H1 (cell line): ENCODE measurements at regions not wholly inside any gene's neighbourhood (a gene's known extent, or its start where the extent isn't known, plus 50 kb on each side); places are given as distances from the start of the nearest gene placed in this dataset.

ENCODE experiments used
- CTCF ChIA-PET: fragments of 300-600 bp; sonication (Branson Sonifier 250); formaldehyde crosslinking; loops from one replicate; lab custom pipeline; 2021; ENCODE audit not compliant: partially characterized antibody; lab: Charles Lee
- POLR2A ChIA-PET: fragments of 300-600 bp; sonication (Branson Sonifier 250); formaldehyde crosslinking; loops from one replicate; lab custom pipeline; 2021; ENCODE audit warnings: inconsistent platforms; ENCODE audit not compliant: partially characterized antibody; lab: Charles Lee
- DNase-seq, 2 experiments: peaks; one replicate each; pipeline versions ENCODE4 v3.0.0 to v3.0.0-alpha.2; 2010 to 2022; ENCODE audit warnings: low spot score in 2 of 2, low read depth in 1 of 2, mixed read lengths in 1 of 2
- FAIRE-seq: peaks from 2 replicates; lab custom pipeline; 2011; peaks lifted over from hg19 to GRCh38; lab: Jason Lieb, UNC
- H2AFZ ChIP-seq: 2 replicates; pipeline ENCODE4 v1.8.1; 2012; ENCODE audit warnings: low read length, inconsistent platforms
- H2AK5ac ChIP-seq: 2 replicates; pipeline ENCODE4 v1.6.1; 2013; ENCODE audit warnings: low read depth, low read length
- H2BK120ac ChIP-seq: replicated peaks from 2 replicates; pipeline ENCODE3; 2013; ENCODE audit warnings: low read depth, low read length, inconsistent platforms
- H2BK12ac ChIP-seq: 2 replicates; pipeline ENCODE4 v1.6.1; 2013; ENCODE audit warnings: low read depth, low read length
- H2BK15ac ChIP-seq: 2 replicates; pipeline ENCODE4 v1.6.1; 2013; ENCODE audit warnings: low read length
- H2BK20ac ChIP-seq: 2 replicates; pipeline ENCODE4 v1.6.1; 2013; ENCODE audit warnings: low read length
- H2BK5ac ChIP-seq: 2 replicates; pipeline ENCODE4 v1.6.1; 2013; ENCODE audit warnings: low read depth, low read length
- H3K14ac ChIP-seq: 2 replicates; pipeline ENCODE4 v1.6.1; 2013; ENCODE audit warnings: inconsistent platforms; ENCODE audit not compliant: insufficient read length
- H3K18ac ChIP-seq: 2 replicates; pipeline ENCODE4 v1.6.1; 2013; ENCODE audit warnings: low read length; ENCODE audit errors: extremely low read depth
- H3K23ac ChIP-seq: 2 replicates; pipeline ENCODE4 v1.6.1; 2013; ENCODE audit warnings: inconsistent platforms; ENCODE audit not compliant: insufficient read length
- H3K23me2 ChIP-seq: 2 replicates; pipeline ENCODE4 v1.6.1; 2013; ENCODE audit warnings: low read depth, low read length
- H3K27ac ChIP-seq: 2 replicates; pipeline ENCODE4 v1.6.1; 2011; ENCODE audit warnings: low read depth, low read length, inconsistent platforms
- H3K27me3 ChIP-seq, 4 experiments: replicated peaks in 1 of 4; 1 replicate in 1 of 4; 2 replicates in 3 of 4; pipeline versions ENCODE4 v1.6.1 to v1.8.1; 2011 to 2013; ENCODE audit warnings: low read length in 3 of 4, mild to moderate bottlenecking in 3 of 4, inconsistent platforms in 2 of 4, mixed read lengths in 2 of 4, moderate library complexity in 1 of 4; ENCODE audit not compliant: control insufficient read depth in 3 of 4, insufficient read depth in 3 of 4; ENCODE audit errors: extremely low read depth in 1 of 4
- H3K36me3 ChIP-seq, 4 experiments: 2 replicates each; pipeline versions ENCODE4 v1.6.1 to v1.8.1; 2011 to 2013; ENCODE audit warnings: mild to moderate bottlenecking in 4 of 4, low read length in 3 of 4, moderate library complexity in 2 of 4, control low read depth in 1 of 4, inconsistent platforms in 1 of 4; ENCODE audit not compliant: insufficient read depth in 4 of 4, control insufficient read depth in 2 of 4
- H3K4ac ChIP-seq: replicated peaks from 2 replicates; pipeline ENCODE3; 2013; ENCODE audit warnings: low read length, low read depth, mixed read lengths, inconsistent platforms; ENCODE audit not compliant: insufficient read length
- H3K4me1 ChIP-seq, 4 experiments: replicated peaks in 1 of 4; 1 replicate in 1 of 4; 2 replicates in 3 of 4; pipeline versions ENCODE4 v1.6.1 to v1.8.1; 2011 to 2013; ENCODE audit warnings: low read length in 3 of 4, inconsistent platforms in 2 of 4, mixed read lengths in 1 of 4; ENCODE audit not compliant: insufficient read depth in 4 of 4, control insufficient read depth in 3 of 4
- H3K4me2 ChIP-seq, 2 experiments: 2 replicates each; pipeline versions ENCODE4 v1.6.1 to v1.8.1; 2011 to 2013; ENCODE audit warnings: low read depth in 2 of 2, low read length in 2 of 2, control low read depth in 1 of 2, inconsistent platforms in 1 of 2, mild to moderate bottlenecking in 1 of 2; ENCODE audit not compliant: insufficient read depth in 1 of 2
- H3K4me3 ChIP-seq, 4 experiments: fragments of 200-600, 300-600 bp in 1 of 4; sonication (generic), shearing (Covaris generic), sonication (Bioruptor Twin) in 1 of 4; 2 replicates each; pipeline versions ENCODE4 v1.5.1 to v1.8.1; 2011 to 2016; ENCODE audit warnings: low read length in 4 of 4, low read depth in 3 of 4, control low read depth in 2 of 4, inconsistent platforms in 2 of 4, mild to moderate bottlenecking in 2 of 4, mixed read lengths in 1 of 4, moderate library complexity in 1 of 4; ENCODE audit not compliant: insufficient read depth in 2 of 4; ENCODE audit errors: extremely low read depth in 1 of 4
- H3K56ac ChIP-seq: replicated peaks from 2 replicates; pipeline ENCODE3; 2013; ENCODE audit warnings: low read depth, mild to moderate bottlenecking, mixed read lengths, low read length, inconsistent platforms; ENCODE audit not compliant: insufficient read length
- H3K79me1 ChIP-seq: 2 replicates; pipeline ENCODE4 v1.6.1; 2013; ENCODE audit warnings: low read depth, low read length, control low read depth
- H3K79me2 ChIP-seq, 2 experiments: 2 replicates each; pipeline versions ENCODE4 v1.6.1 to v1.8.1; 2012 to 2013; ENCODE audit warnings: low read length in 2 of 2, mild to moderate bottlenecking in 2 of 2, inconsistent platforms in 1 of 2; ENCODE audit not compliant: insufficient read depth in 2 of 2, control insufficient read depth in 1 of 2
- H3K9ac ChIP-seq, 4 experiments: replicated peaks in 1 of 4; 1 replicate in 1 of 4; 2 replicates in 3 of 4; pipeline versions ENCODE4 v1.6.1 to v1.8.1; 2011 to 2013; ENCODE audit warnings: low read depth in 3 of 4, low read length in 3 of 4, control low read depth in 2 of 4, mild to moderate bottlenecking in 2 of 4, moderate library complexity in 2 of 4, inconsistent platforms in 1 of 4; ENCODE audit errors: extremely low read depth in 1 of 4
- H3K9me3 ChIP-seq, 2 experiments: 2 replicates each; pipeline versions ENCODE4 v1.6.1 to v1.8.1; 2012 to 2013; ENCODE audit warnings: mild to moderate bottlenecking in 2 of 2, moderate library complexity in 2 of 2, control low read depth in 1 of 2, inconsistent platforms in 1 of 2, low read depth in 1 of 2, low read length in 1 of 2, mixed read lengths in 1 of 2; ENCODE audit not compliant: insufficient read depth in 2 of 2
- H4K20me1 ChIP-seq, 2 experiments: replicated peaks in 1 of 2; 2 replicates each; pipeline versions ENCODE3 to v1.8.1; 2011 to 2013; ENCODE audit warnings: inconsistent platforms in 2 of 2, low read length in 2 of 2, mild to moderate bottlenecking in 1 of 2; ENCODE audit not compliant: insufficient read depth in 2 of 2, control insufficient read depth in 1 of 2
- H4K5ac ChIP-seq: 2 replicates; pipeline ENCODE4 v1.6.1; 2013; ENCODE audit warnings: low read length, low read depth, mixed read lengths, inconsistent platforms; ENCODE audit not compliant: insufficient read length
- H4K8ac ChIP-seq: 2 replicates; pipeline ENCODE4 v1.8.0; 2013; ENCODE audit warnings: mild to moderate bottlenecking, moderate library complexity, low read length, inconsistent platforms; ENCODE audit not compliant: insufficient read depth; ENCODE audit errors: extremely low read depth
- H4K91ac ChIP-seq: replicated peaks from 2 replicates; pipeline ENCODE3; 2013; ENCODE audit warnings: low read length, mixed read lengths, inconsistent platforms; ENCODE audit not compliant: insufficient read length
- CBX5 ChIP-seq: fragments of 300-800, 300-1000 bp; sonication (generic); IDR thresholded peaks from 2 replicates; pipeline ENCODE4 v1.7.1; 2016; ENCODE audit warnings: antibody characterized with exemption, low read length, low read depth
- CTBP2 ChIP-seq: IDR thresholded peaks from 2 replicates; pipeline ENCODE4 v1.7.0; 2011; ENCODE audit warnings: borderline replicate concordance, mild to moderate bottlenecking, moderate library complexity, mixed read lengths, low read length; ENCODE audit not compliant: insufficient read depth, insufficient read length
- EGR1 ChIP-seq: IDR thresholded peaks from 2 replicates; pipeline ENCODE4 v1.6.1; 2011; ENCODE audit warnings: low read depth, low read length, borderline replicate concordance
- EZH2 ChIP-seq: fragments of 200-600 bp; sonication (generic); IDR thresholded peaks from 2 replicates; pipeline ENCODE4 v1.7.1; 2012; ENCODE audit warnings: low read depth, mild to moderate bottlenecking, moderate library complexity, low read length, inconsistent platforms; ENCODE audit not compliant: severe bottlenecking
- HDAC2 ChIP-seq, 2 experiments: fragments of 300-600 bp in 1 of 2; sonication (generic) in 1 of 2; IDR thresholded peaks; 2 replicates each; pipeline ENCODE4 v1.6.1; 2011 to 2012; ENCODE audit warnings: low read depth in 2 of 2, low read length in 2 of 2, mild to moderate bottlenecking in 2 of 2, moderate library complexity in 2 of 2, borderline replicate concordance in 1 of 2, inconsistent platforms in 1 of 2
- HDAC6 ChIP-seq: IDR thresholded peaks from one replicate; pipeline ENCODE4 v1.7.1; 2012; ENCODE audit warnings: low read depth, mild to moderate bottlenecking, inconsistent platforms, low read length, moderate library complexity
- MAFK ChIP-seq: IDR thresholded peaks from 2 replicates; pipeline ENCODE4 v1.6.1; 2012; ENCODE audit warnings: low read depth, mild to moderate bottlenecking, improper control_type of control experiment, low read length
- NANOG ChIP-seq: IDR thresholded peaks from 2 replicates; pipeline ENCODE4 v1.6.1; 2011; ENCODE audit warnings: low read length, low read depth, mild to moderate bottlenecking, inconsistent platforms; ENCODE audit not compliant: insufficient read depth, poor library complexity, severe bottlenecking
- POU5F1 ChIP-seq: IDR thresholded peaks from 2 replicates; pipeline ENCODE4 v1.6.1; 2011; ENCODE audit warnings: low read depth, mild to moderate bottlenecking, low read length, moderate library complexity
- RAD21 ChIP-seq, 2 experiments: IDR thresholded peaks in 1 of 2; conservative IDR thresholded peaks in 1 of 2; 2 replicates each; pipeline ENCODE4 v1.6.1; 2011; ENCODE audit warnings: low read depth in 2 of 2, low read length in 2 of 2, improper control_type of control experiment in 1 of 2, inconsistent platforms in 1 of 2, mild to moderate bottlenecking in 1 of 2, moderate library complexity in 1 of 2
- SAP30 ChIP-seq: fragments of 300-600 bp; sonication (generic); IDR thresholded peaks from 2 replicates; pipeline ENCODE4 v1.7.1; 2012; ENCODE audit warnings: low read length, moderate library complexity, mild to moderate bottlenecking, inconsistent platforms; ENCODE audit not compliant: insufficient read depth, insufficient replicate concordance
- TCF12 ChIP-seq: IDR thresholded peaks from 2 replicates; pipeline ENCODE4 v1.6.1; 2011; ENCODE audit warnings: low read depth, mild to moderate bottlenecking, low read length
- WGBS, 2 experiments: shearing (Covaris generic) in 1 of 2; methylation state at CpG; one replicate each; pipeline versions ENCODE4 v1.1.6 to v1.1.7; 2013 to 2015; ENCODE audit warnings: low lambda C conversion rate in 2 of 2, mixed read lengths in 2 of 2, inconsistent platforms in 1 of 2, low coverage in 1 of 2, missing lambda C conversion rate in 1 of 2; ENCODE audit not compliant: insufficient replicate concordance in 2 of 2, insufficient coverage in 1 of 2, insufficient read length in 1 of 2; ENCODE audit errors: extremely low coverage in 1 of 2, missing lambda C conversion rate in 1 of 2; 5-methylcytosine and 5-hydroxymethylcytosine counted together

DNA sequence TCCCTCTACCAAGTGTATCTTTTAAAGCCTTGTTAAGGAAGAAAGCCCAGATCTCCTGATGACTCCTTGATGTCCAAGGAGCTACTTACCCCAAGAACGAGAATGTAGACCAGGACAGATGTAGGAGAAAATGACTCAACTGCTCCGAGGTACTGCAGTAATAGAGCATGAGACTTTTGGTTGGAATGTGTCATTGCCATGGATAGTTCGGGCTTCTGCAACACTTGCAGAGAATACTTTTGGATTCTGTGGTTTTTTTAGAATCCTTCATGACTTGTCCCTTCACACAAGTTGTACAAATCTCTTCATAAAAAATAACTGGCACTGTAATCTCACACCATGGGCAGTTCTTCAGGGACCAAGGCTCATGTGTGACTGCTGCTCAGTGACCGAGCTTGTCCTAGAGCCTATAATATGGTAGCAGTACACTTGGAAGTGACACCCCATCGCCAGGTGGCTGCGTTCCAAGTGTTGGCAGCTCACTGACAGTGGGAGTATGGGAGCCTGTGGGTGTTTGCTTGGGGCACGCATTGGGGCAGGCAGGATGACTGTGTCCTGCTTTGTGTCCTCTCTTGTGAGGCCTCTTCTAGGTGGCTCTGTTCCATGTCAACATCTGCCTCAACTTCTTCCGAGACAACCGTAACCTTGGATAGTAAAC lies 87.9 kb upstream of the WDR1 start:
- Histone ChIP-seq H4K91ac (no peak overlapping the region), H3K4me1 (no peaks in the 10 kb centered on the region), H3K4me2 (no peak overlapping the region), H2BK20ac (no peak overlapping the region), H3K4me3 (no peak overlapping the region), H3K23ac (no peak overlapping the region), H3K4ac (no peak overlapping the region), H4K5ac (no peak overlapping the region), H3K18ac (no peak overlapping the region), H2AK5ac (no peak overlapping the region), H4K20me1 (no peaks in the 10 kb centered on the region), H3K27ac (no peak overlapping the region), H3K9me3 (no peaks in the 10 kb centered on the region), H3K79me2 (no peaks in the 10 kb centered on the region), H3K9ac (no peak overlapping the region), H3K79me1 (no peaks in the 10 kb centered on the region), H3K23me2 (no peaks in the 10 kb centered on the region), H3K36me3 (no peaks in the 10 kb centered on the region), H2BK5ac (no peak overlapping the region), H2BK15ac (no peak overlapping the region), H2BK12ac (no peak overlapping the region), H2AFZ (no peak overlapping the region), H3K56ac (no peak overlapping the region), H3K14ac (no peak overlapping the region), H4K8ac (no peak overlapping the region), H2BK120ac (no peak overlapping the region), H3K27me3 (peaks cover 0 to 1% (median 0%) of the 10 kb centered on the region in 4 experiments; a peak in 1 of 7 replicates)
- 92% methylated on average over 9 of the region's 9 CpGs; no CpG with 5 or more reads in 1 of the 2 experiments for WGBS, 2 experiments
- CTCF ChIA-PET, result interaction anchor here (1.5 kb wide), 1 partner anchor 16 kb away, joined by 5 read pairs; no protein-coding TSS in a partner anchor
- POLR2A ChIA-PET, result no interaction called here
- FAIRE-seq (no peak), DNase-seq (no peak)
- TF ChIP-seq MAFK, result no peak
- no peak for TF ChIP-seq EZH2
- TF ChIP-seq CTBP2, result no peak
- TF ChIP-seq RAD21 (IDR thresholded peaks at IDR 0.05 in 1 of 2, conservative IDR thresholded peaks at IDR 0.05 in 1 of 2; ENCODE audit: low read depth in 2 of 2, low read length in 2 of 2), result no peak
- TF ChIP-seq TCF12, result no peak
- no peak for TF ChIP-seq HDAC6
- no peak for TF ChIP-seq EGR1
- no peak for TF ChIP-seq NANOG
- TF ChIP-seq SAP30, result no peak
- TF ChIP-seq CBX5, result no peak
- TF ChIP-seq HDAC2 (IDR thresholded peaks at IDR 0.05; ENCODE audit: borderline replicate concordance in 1 of 2, low read depth in 2 of 2, low read length in 2 of 2), result no peak
- TF ChIP-seq POU5F1, result no peak
